ENCODE measurements at regions not wholly inside any gene's neighbourhood (a gene's known extent, or its start where the extent isn't known, plus 50 kb on each side); places are given as distances from the start of the nearest gene placed in this dataset.
"Not testable (repeated sequence)": the region's sequence is repeated elsewhere in the genome, so short reads cannot be mapped to it uniquely, and the experiment has no call there.

DNA sequence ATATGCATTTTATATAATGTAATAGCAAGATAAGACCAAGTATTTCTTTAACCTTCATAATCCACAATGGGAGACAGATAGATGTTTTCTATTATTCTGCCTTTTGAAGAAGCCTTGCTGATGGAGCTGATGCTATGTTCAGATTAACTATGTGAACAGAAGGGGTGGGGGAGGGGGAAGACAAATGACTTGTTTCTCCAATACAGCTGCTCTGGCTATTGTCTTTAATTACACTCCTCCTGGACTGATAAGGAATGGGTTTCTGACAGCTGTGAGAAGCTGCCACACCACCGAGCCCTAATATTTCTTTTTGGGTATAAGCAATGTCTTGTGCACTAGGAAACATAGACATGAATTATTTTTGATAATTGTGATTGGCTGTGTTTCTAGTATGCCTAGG is 62.0 kb downstream of the CAVIN4 start:
- DNase-seq (ENCODE audit: low read depth): no peak

DNA sequence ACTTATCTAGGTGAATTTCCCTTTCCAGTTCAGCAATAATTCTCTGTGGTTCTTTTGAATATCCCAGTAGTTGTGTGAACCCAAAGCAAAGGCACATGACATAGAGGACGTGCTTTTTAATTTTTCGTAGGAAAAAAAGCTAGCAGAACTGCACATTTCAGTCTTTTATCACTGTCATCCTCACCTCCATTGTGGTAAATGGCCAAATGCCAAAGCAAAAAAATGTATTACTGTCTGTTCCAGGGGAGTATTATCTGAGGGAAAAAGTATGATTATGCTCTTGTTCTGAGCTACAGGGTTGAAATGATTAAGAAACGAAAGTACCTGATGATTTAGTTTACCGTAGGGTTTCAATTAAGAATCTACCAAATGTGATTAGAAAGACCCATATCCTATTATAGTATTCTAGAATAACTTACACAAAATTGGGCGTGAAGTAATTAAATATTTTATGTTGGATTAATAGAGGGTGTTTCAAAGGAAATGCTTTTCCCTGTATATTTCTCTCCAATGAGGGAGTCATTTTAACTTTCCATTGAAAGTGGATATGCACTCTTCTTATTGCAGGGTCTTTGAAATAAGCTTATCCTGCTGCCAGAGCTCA is 62.7 kb downstream of the CAVIN4 start:
- no peak for DNase-seq (ENCODE audit: low read depth)

DNA sequence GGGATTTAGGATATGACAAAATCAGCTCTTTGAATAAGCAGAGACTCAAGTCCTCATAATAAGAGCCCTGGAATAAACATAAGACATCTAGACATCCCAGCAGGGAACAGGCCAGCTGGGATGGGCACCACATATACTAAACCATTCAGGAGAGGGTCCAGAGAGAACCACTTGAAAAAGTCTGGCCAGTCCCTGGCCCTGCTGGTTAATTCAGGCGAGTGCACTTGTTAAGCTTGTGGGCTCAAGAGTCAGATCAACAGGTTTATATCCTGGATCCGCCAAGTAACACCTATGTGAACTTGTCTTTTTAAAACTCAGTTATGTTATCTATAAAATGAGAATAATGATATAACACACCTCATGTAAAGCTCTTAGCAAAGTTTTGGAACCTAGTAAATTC is 63.3 kb downstream of the CAVIN4 start:
- no peak for DNase-seq (ENCODE audit: low read depth)

DNA sequence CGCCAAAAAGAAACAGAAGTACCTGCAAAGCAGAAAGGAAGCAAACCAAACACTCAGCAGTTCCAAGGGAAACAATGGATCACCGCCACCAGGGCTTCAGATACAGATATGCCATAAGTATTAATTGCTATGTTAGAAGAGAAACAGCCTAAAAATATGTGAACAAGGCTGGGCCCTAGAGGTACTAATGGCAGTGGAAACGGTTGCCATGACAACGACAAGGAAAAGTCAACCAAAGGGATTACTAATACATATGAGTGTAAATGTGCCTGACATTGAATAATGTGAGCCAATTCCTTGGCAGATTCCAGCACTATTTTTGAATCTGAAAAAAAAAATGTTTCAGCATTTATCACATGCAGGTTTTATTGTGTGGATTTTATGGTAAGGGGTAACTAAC is 75.0 kb downstream of the CAVIN4 start:
- DNase-seq (ENCODE audit: low read depth): no peak

DNA sequence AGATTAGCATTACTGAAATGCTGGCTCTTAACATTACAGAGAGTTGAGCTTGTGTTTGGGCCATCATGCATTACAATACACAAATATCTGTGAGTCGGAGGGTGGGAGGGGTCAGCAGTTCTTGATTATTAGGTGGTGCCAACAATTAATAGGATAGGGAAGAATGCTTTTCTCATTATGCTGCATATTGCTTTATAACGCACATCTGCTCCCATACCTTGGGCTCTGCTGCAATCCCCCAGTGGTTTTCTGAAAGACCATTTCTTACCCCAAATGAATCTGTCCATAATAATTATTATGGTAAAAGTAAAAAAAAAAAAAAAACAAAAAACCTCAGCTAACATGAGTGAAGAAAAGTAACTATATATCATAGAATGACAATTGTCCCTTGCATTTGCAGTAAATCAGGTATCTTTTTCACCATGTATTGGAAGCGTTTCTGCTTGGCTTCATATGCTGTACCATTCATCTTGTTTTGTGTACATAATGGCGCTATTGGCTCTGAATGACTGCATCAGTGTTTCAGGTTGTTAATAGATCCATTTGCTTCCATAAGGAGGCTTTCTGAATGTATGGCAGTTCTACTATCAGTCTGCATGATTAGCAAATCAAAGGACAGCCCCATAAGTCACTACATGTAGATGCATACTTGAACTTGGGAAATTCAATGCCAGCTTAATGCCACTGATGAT is 75.9 kb downstream of the CAVIN4 start:
- DNase-seq (ENCODE audit: low read depth): no peak

DNA sequence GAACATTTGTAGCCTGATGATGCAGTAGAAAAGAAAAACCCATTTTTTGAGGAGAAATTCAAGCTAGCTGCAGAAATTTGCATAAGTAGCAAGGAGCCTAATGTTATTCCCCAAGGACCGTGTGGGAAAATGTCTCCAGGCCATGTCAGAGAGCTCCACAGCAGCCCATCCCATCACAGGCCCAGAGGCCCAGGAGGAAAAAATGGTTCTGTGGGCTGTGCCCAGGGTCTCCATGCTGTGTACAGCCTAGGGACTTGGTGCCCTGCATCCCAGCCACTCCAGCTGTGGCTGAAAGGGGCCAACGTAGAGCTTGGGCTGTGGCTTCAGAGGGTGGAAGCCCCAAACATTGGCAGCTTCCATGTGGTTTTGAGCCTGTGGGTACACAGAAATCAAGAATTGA is 79.0 kb downstream of the CAVIN4 start:
- DNase-seq (ENCODE audit: low read depth): not testable (repeated sequence)

DNA sequence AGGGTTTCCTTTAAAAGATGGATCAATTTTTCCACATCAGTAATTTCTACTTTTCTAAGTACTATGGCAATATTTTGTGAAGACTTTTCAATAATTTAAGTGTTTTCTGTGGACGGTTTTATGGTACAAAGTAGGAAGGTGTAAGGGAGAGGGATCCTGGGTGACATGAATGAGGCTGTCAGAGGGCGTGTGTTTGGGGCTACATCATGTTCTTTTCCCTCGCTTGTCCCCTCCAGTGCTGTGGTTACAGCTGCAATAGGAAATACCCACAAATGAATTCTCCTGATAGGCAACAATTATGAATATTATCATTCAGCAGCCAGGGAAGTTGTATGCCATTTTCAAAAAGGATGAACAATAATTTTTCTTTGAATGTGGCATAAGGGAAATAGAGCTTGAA is 83.8 kb downstream of the CAVIN4 start:
- no peak for DNase-seq (ENCODE audit: low read depth)

DNA sequence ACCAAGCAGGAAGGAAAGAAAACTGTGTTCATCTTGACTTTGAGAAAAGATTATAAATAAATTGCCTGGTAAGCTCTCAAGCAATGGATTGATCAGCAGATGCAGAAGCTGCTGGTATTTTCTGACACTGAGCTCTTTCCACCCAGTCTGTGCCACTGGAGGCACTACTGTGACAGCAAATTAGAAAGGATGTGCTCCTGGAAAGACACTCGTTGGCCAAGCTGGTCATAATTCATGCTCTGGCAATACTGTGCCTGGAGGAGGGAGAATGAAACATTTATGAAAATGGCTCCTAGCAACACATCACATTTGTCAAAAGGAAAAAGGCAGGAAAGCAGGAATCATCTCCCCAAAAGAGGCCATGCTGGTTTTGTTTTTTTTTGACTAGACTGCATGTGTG is 84.2 kb downstream of the CAVIN4 start:
- no peak for DNase-seq (ENCODE audit: low read depth)

DNA sequence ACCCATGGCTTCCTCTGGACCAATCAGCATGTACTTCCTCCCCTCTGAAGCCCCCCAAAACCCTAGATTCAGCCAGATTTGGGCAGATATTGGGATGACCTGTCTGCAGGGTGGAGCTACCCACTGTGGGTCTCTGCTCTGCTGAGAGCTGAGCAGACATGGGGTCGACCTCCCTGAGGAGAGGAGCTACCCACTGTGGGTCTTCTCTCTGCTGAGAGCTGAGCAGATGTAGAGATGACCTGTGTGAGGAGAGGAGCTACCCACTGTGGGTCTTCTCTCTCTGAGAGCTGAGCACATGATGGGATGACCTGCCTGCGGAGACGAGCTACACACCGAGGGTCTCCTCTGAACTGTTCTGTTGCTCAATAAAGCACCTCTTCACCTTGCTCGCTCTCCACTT is 89.6 kb downstream of the CAVIN4 start:
- DNase-seq (ENCODE audit: low read depth): no peak

DNA sequence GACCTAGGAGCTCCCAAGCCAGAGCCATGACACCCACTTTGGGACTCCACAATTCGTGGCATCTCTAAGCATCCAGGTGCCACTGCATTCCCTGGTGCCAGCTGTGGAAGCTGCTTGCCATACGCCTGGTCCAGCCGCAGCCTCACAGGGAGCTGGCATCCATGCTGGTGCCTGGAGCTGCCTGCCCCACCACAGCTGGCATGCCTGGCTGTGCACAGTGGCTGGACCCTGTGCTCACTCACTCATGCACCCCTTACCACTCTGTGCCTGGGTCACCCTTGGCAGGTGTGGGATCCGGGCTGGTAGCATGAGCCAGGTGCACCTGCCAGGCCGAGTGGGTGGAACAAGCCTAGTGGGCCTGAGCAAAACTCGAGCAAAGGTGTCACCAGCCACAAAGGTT is 90.1 kb downstream of the CAVIN4 start:
- DNase-seq (ENCODE audit: low read depth): no peak

DNA sequence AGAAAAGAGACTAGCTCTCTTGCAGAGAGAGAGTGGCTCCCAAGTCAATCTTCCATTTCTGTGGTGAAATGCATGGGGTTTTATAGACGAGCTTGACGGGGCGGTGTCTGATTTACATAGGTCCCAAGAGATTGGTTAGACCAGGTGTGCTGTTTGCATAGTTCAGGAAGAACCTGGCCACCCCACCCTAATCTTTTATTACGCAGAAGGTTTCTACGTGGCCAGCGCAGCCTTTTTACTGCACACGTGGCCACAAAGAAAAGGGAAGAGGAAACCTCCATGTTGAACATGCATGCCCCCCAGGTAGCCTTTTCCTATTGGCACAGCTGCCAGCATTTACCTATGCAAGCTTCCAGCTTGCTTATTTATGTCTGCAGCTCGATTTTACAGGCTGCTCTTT is 92.1 kb downstream of the CAVIN4 start:
- DNase-seq (ENCODE audit: low read depth): no peak

DNA sequence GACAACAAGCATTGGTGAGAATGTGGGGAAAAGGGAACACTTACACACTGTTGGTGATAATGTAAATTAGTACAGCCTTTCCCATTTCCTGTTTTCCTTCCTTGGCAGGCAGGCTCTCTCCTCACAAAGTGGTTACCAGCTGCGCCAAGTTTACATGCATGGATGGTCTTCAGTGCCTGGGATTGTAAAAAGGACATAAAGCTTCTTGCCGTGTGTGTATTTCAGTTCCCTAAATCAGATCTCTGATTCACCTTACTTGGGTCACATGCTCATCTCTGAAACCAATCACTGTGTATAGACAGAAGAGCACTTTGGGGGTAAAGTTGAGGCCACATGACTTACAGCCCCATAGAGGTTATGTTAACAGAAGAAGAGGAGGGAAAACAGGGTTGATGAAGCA is 92.8 kb downstream of the CAVIN4 start:
- no peak for DNase-seq (ENCODE audit: low read depth)

DNA sequence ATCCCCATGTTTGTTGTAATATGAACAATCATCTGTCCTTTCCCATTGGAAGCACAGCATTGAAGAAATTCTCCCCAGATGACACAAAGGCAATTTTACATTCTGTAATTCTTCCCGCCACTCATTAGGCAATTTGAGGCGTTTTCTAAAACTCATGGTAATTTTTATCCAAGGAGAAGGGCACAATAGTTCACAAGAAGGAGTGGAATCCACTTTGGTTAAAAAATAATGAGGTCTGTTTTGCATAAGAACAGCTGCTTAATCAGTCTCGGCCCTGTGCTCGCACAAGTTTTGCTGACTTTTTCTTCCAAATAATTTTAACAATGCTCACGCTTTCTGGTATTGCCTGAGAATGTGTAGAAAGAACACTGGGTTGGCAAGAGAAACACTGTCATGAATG is 94.0 kb downstream of the CAVIN4 start:
- no peak for DNase-seq (ENCODE audit: low read depth)

DNA sequence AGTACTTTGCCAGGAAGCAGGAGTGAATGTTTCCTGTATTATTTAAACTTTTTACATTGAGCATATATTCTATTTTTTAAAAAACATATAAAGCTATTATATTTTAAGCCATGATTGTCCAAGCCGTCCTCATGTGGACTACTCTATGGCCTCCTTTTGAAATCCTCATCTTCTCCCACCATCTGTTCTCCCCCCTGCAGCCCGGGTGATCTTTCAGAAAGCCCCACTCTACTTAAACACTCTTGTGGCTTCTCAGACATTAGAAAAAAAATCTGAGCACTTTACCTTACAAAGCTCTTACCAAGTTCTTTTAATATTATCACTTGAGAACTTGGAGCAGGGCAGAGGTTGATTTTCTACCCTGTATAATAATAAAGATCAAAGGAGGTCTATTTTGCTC is 95.4 kb downstream of the CAVIN4 start:
- no peak for DNase-seq (ENCODE audit: low read depth)

DNA sequence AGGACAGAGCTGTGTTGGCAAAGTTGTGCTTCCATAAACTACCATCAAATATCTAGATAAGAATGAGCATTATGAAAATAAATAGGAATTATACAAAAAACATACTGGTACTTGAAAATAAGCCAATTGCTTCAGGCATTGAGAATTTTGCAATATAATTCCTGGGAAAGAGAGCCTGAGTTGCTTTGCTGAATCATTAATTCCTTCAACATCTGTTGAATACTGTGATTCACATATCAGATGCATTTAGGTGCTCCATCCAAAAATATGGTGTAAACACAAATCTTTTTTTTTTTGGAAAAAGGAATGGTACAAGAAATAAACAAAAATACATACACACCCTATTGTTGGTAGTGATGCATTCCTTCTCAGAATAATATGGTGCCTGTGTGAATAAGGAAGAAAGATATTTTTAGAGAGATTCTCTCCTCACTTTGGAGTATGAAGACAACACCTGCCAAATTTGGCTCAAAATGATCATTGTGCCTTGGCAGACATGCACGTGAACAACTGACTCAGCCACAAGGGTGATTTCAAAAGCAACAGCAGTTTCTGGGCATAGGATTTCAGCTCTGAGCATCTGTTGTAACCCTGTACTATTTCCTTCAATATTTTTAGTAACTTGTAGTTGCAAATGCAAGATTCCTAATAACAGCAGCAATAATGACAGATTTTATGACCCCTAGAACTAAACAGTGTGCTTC is 96.7 kb downstream of the CAVIN4 start:
- no peak for DNase-seq (ENCODE audit: low read depth)

DNA sequence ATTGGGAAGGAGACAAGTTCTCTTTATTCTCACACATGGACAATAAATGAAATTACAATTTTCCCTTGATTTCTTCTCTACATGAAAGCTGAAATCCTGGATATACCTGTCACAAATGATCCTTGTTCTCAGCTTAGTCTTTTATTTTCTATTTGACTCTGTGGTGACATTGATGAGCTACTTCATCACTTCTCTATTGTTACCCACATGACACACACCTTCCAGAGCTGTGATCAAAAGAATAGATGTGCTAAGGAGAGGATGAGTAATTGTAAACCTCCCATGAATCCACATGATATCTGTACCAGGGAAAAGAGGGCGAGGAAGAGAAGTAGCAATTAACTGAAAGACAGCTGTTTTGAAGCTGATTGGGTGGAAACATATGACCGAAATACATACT is 102.0 kb downstream of the CAVIN4 start:
- DNase-seq (ENCODE audit: low read depth): no peak

DNA sequence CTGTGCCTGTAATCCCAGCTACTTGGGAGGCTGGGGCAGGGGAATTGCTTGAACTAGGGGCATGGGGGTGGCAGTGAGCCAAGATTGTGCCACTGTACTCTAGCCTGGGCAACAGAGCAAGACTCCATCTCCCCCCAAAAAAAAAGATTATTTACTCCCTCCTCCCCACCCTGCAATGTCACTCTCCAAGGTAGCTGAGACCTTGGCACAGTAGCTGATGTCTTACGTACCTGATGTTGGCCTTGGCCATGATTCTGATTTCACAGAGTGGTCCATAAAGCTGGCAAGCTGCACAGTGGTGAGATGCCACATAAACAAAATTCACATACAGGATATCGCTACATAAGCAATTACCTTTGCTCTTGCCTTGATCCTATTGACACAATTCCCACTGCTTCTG is 108.5 kb downstream of the CAVIN4 start:
- no peak for DNase-seq (ENCODE audit: low read depth)

DNA sequence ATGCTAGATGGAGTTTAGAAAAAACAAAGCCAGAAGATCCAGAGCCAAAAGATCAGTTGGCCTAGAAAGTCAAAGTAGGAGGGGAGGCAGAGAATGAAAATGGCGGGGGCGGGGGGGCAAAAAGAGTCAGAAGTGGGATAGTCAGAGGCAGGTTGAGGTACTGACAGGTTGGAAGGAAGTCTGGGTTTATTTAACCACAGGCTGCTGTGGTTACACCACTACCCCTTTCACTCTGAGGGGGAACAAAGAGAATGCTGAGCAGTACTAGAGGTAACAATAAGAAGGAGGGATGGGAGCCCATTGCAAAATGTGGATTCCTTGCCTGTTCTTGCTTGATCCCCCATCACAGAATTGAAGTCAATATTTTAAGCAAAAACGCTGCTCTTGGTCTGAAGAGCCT is 111.8 kb downstream of the CAVIN4 start:
- DNase-seq (ENCODE audit: low read depth): no peak

DNA sequence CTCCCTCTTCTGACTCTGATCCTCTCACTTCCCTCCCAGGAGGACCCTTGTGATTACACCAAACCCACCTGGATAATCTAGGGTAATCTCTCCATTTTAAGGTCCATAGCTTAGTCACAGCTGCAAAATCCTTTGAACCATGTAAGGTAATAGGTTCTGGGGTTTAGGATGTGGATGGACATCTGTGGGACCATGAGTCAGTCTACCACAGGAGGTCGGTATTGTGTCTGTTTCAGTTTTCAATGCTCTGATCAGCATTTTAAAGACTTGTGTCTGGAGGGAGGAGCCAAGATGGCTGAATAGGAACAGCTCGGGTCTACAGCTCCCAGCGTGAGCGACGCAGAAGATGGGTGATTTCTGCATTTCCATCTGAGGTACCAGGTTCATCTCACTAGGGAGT is 112.6 kb downstream of the CAVIN4 start:
- DNase-seq (ENCODE audit: low read depth): no peak

DNA sequence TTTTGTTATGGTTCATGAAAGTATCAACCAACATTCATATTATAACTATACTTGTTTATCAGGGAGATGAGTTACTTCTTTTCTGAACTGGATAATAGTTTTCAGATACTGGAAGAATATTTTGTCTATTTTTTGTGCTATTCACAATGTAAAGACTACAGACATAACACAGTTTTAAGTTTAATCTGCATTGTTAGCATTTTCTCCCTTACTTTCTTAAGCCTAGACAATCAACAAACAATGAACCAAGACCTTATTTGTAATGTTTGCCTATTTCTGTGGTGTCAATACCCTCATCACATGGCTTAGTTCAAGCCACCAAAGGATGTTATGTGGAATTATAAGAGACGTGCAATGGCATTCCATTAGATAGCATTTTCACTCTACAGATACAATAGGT is 119.5 kb downstream of the CAVIN4 start:
- no peak for DNase-seq (ENCODE audit: low read depth)

DNA sequence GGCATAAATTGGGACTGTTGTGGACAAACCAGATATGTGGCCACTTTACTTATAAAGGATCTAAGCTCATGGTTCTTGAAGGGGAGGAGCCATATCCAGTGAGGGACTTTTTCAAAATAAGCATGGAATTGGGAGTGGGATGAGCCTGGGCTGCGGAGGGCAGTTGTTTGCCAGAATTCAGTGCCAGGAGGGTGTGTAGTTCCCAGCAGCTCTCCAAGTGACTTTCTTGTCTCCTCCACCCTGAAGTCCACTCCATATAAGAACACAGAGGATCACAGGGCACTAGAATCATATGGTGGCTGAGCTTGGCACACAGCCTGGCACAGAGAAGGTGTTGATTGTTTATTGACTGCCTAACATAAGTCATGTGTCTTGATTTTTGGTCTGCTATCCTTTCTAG is 121.1 kb downstream of the CAVIN4 start:
- no peak for DNase-seq (ENCODE audit: low read depth)

DNA sequence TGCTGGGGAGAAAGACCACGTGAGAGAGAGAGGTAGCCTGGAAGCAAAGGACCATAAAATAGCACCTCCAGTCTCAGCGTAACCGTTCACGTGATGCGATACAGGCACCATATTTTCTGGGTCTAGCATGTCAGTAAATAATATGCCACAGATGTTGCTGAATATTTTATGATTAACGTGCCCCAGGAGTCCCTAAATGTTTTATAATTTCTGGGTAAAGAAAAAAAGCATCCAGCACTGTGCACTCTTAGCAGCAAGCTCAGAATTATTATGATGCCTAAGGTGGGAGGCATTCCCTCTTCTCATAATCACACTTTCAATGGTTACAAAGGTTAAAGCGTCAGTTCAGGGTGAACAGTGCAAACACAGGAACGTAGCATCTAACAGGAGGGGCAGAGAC is 121.8 kb downstream of the CAVIN4 start:
- DNase-seq (ENCODE audit: low read depth): no peak

DNA sequence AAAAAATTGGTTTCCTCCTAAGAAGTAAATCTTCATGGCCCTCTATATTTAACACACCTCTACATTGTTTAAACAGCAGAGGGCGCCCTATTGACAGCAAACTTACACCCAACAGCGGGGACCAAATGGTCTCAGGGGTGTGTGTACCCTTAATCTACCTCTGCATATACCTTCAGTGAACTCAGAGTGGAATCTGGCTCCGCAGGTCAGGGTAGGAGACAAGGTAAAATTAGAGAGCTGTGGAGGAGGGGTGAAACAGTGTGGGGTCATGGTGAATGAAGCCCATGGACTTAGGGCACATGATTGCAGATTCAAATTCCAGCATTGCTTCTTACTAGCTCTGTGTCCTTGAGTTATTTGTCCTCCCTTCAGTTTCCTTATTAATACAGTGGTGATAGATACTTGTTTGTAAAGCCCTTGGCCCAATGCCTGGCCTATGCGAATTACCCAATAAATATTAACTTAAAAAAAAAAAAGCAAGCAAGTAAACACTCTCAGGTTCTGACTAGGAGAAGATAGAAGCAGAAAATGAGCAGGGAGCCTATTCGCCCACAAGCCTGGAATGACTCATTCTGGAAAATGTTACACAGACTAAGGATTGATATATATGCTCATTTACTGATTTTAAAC is 122.9 kb downstream of the CAVIN4 start:
- DNase-seq (ENCODE audit: low read depth): no peak
